NOMO-1 treated with DMSO at 0.1 percent for 48 hours (cell line): ENCODE measurements at regions not wholly inside any gene's neighbourhood (a gene's known extent, or its start where the extent isn't known, plus 50 kb on each side); places are given as distances from the start of the nearest gene placed in this dataset.

ENCODE experiments used
- DNase-seq: peaks from one replicate; lab custom pipeline; 2025; ENCODE audit not compliant: unreplicated experiment; lab: John Stamatoyannopoulos, UW

GRCh38 chr13:94968757-94969086, 256.4 kb upstream of the SOX21 start:
- DNase-seq: no peak

- DNase-seq: no peak
Observed at GRCh38 chr13:94968040-94968756, 255.9 kb upstream of the SOX21 start.

- no peak for DNase-seq
Observed at GRCh38 chr13:94967183-94968039, 255.1 kb upstream of the SOX21 start.

- DNase-seq: no peak
Observed at GRCh38 chr13:94966422-94966955, 254.1 kb upstream of the SOX21 start.

GRCh38 chr13:94959626-94960025, 247.3 kb upstream of the SOX21 start:
- no peak for DNase-seq

- DNase-seq: no peak
Observed at GRCh38 chr13:94956417-94957110, 244.2 kb upstream of the SOX21 start.

GRCh38 chr13:94952787-94953186, 240.4 kb upstream of the SOX21 start:
- DNase-seq: no peak

- no peak for DNase-seq
Observed at GRCh38 chr13:94950303-94950702, 238.0 kb upstream of the SOX21 start.

- DNase-seq: no peak
Observed at GRCh38 chr13:94947965-94948371, 235.6 kb upstream of the SOX21 start.

- no peak for DNase-seq
Observed at GRCh38 chr13:94947392-94947791, 235.0 kb upstream of the SOX21 start.

- DNase-seq: no peak
Observed at GRCh38 chr13:94946039-94946438, 233.7 kb upstream of the SOX21 start.

- DNase-seq: no peak
Observed at GRCh38 chr13:94938124-94938523, 225.8 kb upstream of the SOX21 start.

- DNase-seq: no peak
Observed at GRCh38 chr13:94936633-94937032, 224.3 kb upstream of the SOX21 start.

GRCh38 chr13:94933936-94934335, 221.6 kb upstream of the SOX21 start:
- DNase-seq: no peak

- DNase-seq: no peak
Observed at GRCh38 chr13:94933230-94933751, 220.9 kb upstream of the SOX21 start.

GRCh38 chr13:94928127-94928775, 215.9 kb upstream of the SOX21 start:
- DNase-seq: no peak

GRCh38 chr13:94925263-94925662, 212.9 kb upstream of the SOX21 start:
- DNase-seq: no peak

GRCh38 chr13:94921181-94921580, 208.8 kb upstream of the SOX21 start:
- no peak for DNase-seq

GRCh38 chr13:94920578-94920977, 208.2 kb upstream of the SOX21 start:
- no peak for DNase-seq

GRCh38 chr13:94917824-94918223, 205.5 kb upstream of the SOX21 start:
- no peak for DNase-seq

- DNase-seq: no peak
Observed at GRCh38 chr13:94914895-94915294, 202.6 kb upstream of the SOX21 start.
